HCT116 (cell line): ENCODE measurements at regions not wholly inside any gene's neighbourhood (a gene's known extent, or its start where the extent isn't known, plus 50 kb on each side); places are given as distances from the start of the nearest gene placed in this dataset.

Source experiments
- ATAC-seq: fragments of 200-7000 bp; cut with Tn5 transposase; 2 replicates; pipeline ENCODE4 v1.9.1; 2020; ENCODE audit warnings: mild to moderate bottlenecking, moderate library complexity
- BruUV-seq: library from RNA; stranded (reverse); fragments of 400-500 nt; replicated peaks from 2 replicates; lab custom pipeline; 2021; lab: Mats Ljungman, UMichigan
- CTCF ChIA-PET: fragments of 300-600 bp; sonication (Branson Sonifier 250); formaldehyde crosslinking; loops from one replicate; lab custom pipeline; 2021; ENCODE audit warnings: antibody characterized with exemption; lab: Charles Lee
- POLR2A ChIA-PET: fragments of 300-600, 350-600 bp; sonication (Branson Sonifier 250); formaldehyde crosslinking; loops from one replicate; lab custom pipeline; 2021; ENCODE audit warnings: antibody characterized with exemption; lab: Charles Lee
- RAD21 ChIA-PET, 2 experiments: fragments of 300-600 bp; sonication (Branson Sonifier 250); formaldehyde crosslinking; loops; one replicate each; lab custom pipeline; 2023; ENCODE audit warnings: low total read pairs in 2 of 2; ENCODE audit not compliant: uncharacterized antibody in 2 of 2, unreplicated experiment in 2 of 2, low non-redundant PET in 1 of 2; lab: Charles Lee
- DNase-seq: peaks from one replicate; pipeline ENCODE4 v3.0.0-alpha.2; 2010; ENCODE audit warnings: low read depth, low spot score
- H2AFZ ChIP-seq: fragments of 200-600 bp; shearing (Covaris generic), sonication (generic); 2 replicates; pipeline ENCODE4 v1.6.1; 2017; ENCODE audit warnings: low read depth, mixed run types, mixed read lengths, antibody characterized with exemption, low read length; ENCODE audit not compliant: poor library complexity, severe bottlenecking
- H3K27ac ChIP-seq: 2 replicates; pipeline ENCODE4 v1.5.1; 2012; ENCODE audit warnings: low read depth, low read length
- H3K27me3 ChIP-seq: fragments of 200-600 bp; sonication (generic); 2 replicates; pipeline ENCODE4 v1.6.1; 2016; ENCODE audit warnings: mixed run types, low read length, mixed read lengths; ENCODE audit not compliant: insufficient read depth
- H3K36me3 ChIP-seq, 2 experiments: fragments of 200-500 bp in 1 of 2; fragments of 200-600 bp in 1 of 2; sonication (Bioruptor generic) in 1 of 2; sonication (generic) in 1 of 2; 2 replicates each; pipeline versions ENCODE4 v1.5.1 to v1.6.1; 2014 to 2016; ENCODE audit warnings: low read length in 2 of 2, inconsistent platforms in 1 of 2, mixed read lengths in 1 of 2, mixed run types in 1 of 2; ENCODE audit not compliant: insufficient read depth in 2 of 2, control insufficient read depth in 1 of 2
- H3K4me1 ChIP-seq, 2 experiments: fragments of 200-600 bp in 1 of 2; sonication (generic) in 1 of 2; 2 replicates each; pipeline versions ENCODE4 v1.5.1 to v1.6.1; 2012 to 2017; ENCODE audit warnings: low read length in 2 of 2, inconsistent platforms in 1 of 2, mild to moderate bottlenecking in 1 of 2, mixed read lengths in 1 of 2, mixed run types in 1 of 2, moderate library complexity in 1 of 2; ENCODE audit not compliant: insufficient read depth in 2 of 2, control insufficient read depth in 1 of 2
- H3K4me2 ChIP-seq: fragments of 200-600 bp; sonication (generic); 2 replicates; pipeline ENCODE4 v1.6.1; 2017; ENCODE audit warnings: mixed run types, low read length, mixed read lengths
- H3K4me3 ChIP-seq, 2 experiments: fragments of 200-600 bp in 1 of 2; sonication (generic) in 1 of 2; replicated peaks in 1 of 2; 2 replicates each; pipeline ENCODE4 v1.5.1; 2011 to 2016; ENCODE audit warnings: low read length in 2 of 2, control low read depth in 1 of 2, low read depth in 1 of 2, mild to moderate bottlenecking in 1 of 2, mixed read lengths in 1 of 2, mixed run types in 1 of 2
- H3K79me2 ChIP-seq: fragments of 200-600 bp; sonication (generic); 2 replicates; pipeline ENCODE4 v1.6.1; 2017; ENCODE audit warnings: mild to moderate bottlenecking, mixed run types, low read length, moderate library complexity, mixed read lengths; ENCODE audit not compliant: insufficient read depth
- H3K9ac ChIP-seq: fragments of 200-600 bp; sonication (generic); 2 replicates; pipeline ENCODE4 v1.6.1; 2016; ENCODE audit warnings: low read length, mixed read lengths
- H3K9me2 ChIP-seq: fragments of 200-600 bp; sonication (generic), shearing (Covaris generic); 2 replicates; pipeline ENCODE4 v1.6.1; 2017; ENCODE audit warnings: mixed run types, mild to moderate bottlenecking, moderate library complexity; ENCODE audit not compliant: insufficient read depth
- H3K9me3 ChIP-seq, 2 experiments: fragments of 200-500 bp in 1 of 2; fragments of 200-600 bp in 1 of 2; sonication (Bioruptor generic) in 1 of 2; sonication (generic) in 1 of 2; 2 replicates each; pipeline ENCODE4 v1.6.1; 2014 to 2017; ENCODE audit warnings: low read length in 2 of 2, mixed read lengths in 2 of 2, inconsistent platforms in 1 of 2, low read depth in 1 of 2, mild to moderate bottlenecking in 1 of 2, mixed run types in 1 of 2, moderate library complexity in 1 of 2; ENCODE audit not compliant: control insufficient read depth in 1 of 2, insufficient read depth in 1 of 2
- H4K20me1 ChIP-seq: fragments of 200-600 bp; sonication (generic), shearing (Covaris generic); 2 replicates; pipeline ENCODE4 v1.6.1; 2017; ENCODE audit warnings: mixed run types, mild to moderate bottlenecking, moderate library complexity; ENCODE audit not compliant: insufficient read depth
- CBX3 ChIP-seq: IDR thresholded peaks from 2 replicates; pipeline ENCODE4 v1.6.1; 2012; ENCODE audit warnings: low read depth
- CTCF ChIP-seq, 3 experiments: fragments of 200-600 bp in 1 of 3; sonication (generic) in 1 of 3; IDR thresholded peaks in 2 of 3; conservative IDR thresholded peaks in 1 of 3; 2 replicates each; pipeline ENCODE4 v1.5.1; 2012 to 2017; ENCODE audit warnings: low read depth in 2 of 3, low read length in 2 of 3, antibody characterized with exemption in 1 of 3, borderline replicate concordance in 1 of 3, control low read depth in 1 of 3, mild to moderate bottlenecking in 1 of 3, mixed read lengths in 1 of 3, mixed run types in 1 of 3, moderate library complexity in 1 of 3; ENCODE audit not compliant: insufficient read depth in 1 of 3
- ELF1 ChIP-seq: IDR thresholded peaks from 2 replicates; pipeline ENCODE4 v1.6.1; 2012; ENCODE audit warnings: low read depth, borderline replicate concordance
- EZH2 ChIP-seq: fragments of 200-600 bp; sonication (generic); IDR thresholded peaks from 2 replicates; pipeline ENCODE4 v1.6.1; 2017; ENCODE audit warnings: antibody characterized with exemption, mixed run types
- EZH2phosphoT487 ChIP-seq: fragments of 200-600 bp; IDR thresholded peaks from 2 replicates; pipeline ENCODE4 v1.6.1; 2018; ENCODE audit warnings: antibody characterized with exemption, borderline replicate concordance
- FOSL1 ChIP-seq: IDR thresholded peaks from 2 replicates; pipeline ENCODE4 v1.6.1; 2012; ENCODE audit warnings: low read depth
- MAX ChIP-seq: IDR thresholded peaks from 2 replicates; pipeline ENCODE4 v1.6.1; 2012
- POLR2AphosphoS5 ChIP-seq: IDR thresholded peaks from 2 replicates; pipeline ENCODE4 v1.6.1; 2011; ENCODE audit warnings: mild to moderate bottlenecking, low read depth, low read length, moderate library complexity
- RAD21 ChIP-seq: IDR thresholded peaks from 2 replicates; pipeline ENCODE4 v1.6.1; 2012; ENCODE audit warnings: low read depth, mild to moderate bottlenecking
- TCF7L2 ChIP-seq: IDR thresholded peaks from 2 replicates; pipeline ENCODE4 v1.7.0; 2011; ENCODE audit warnings: borderline replicate concordance, inconsistent platforms; ENCODE audit not compliant: insufficient read depth, insufficient read length; ENCODE audit errors: extremely low read depth
- YY1 ChIP-seq: IDR thresholded peaks from 2 replicates; pipeline ENCODE4 v1.6.1; 2011; ENCODE audit warnings: low read length, low read depth, moderate library complexity, mild to moderate bottlenecking; ENCODE audit not compliant: insufficient replicate concordance; ENCODE audit errors: extremely low read depth
- ZBTB33 ChIP-seq: IDR thresholded peaks from 2 replicates; pipeline ENCODE4 v1.6.1; 2011; ENCODE audit warnings: mild to moderate bottlenecking, low read length, moderate library complexity; ENCODE audit not compliant: insufficient replicate concordance; ENCODE audit errors: extremely low read depth
- ZFX ChIP-seq: fragments of 450-650 bp; IDR thresholded peaks from 2 replicates; pipeline ENCODE4 v1.6.1; 2017
- ZNF274 ChIP-seq: fragments of 200-500 bp; sonication (Bioruptor generic); IDR thresholded peaks from 2 replicates; pipeline ENCODE4 v1.6.1; 2014; ENCODE audit warnings: mild to moderate bottlenecking, low read depth, low read length, inconsistent platforms
- intact Hi-C: fragments of 100-400 bp; cut with micrococcal nuclease; formaldehyde crosslinking; loops from 2 replicates; pipeline ENCODE4 v1.10.0; 2022
- TF ChIP-seq, protein P1 (sequence below): IDR thresholded peaks from 2 replicates; pipeline ENCODE4 v1.6.1; 2012; ENCODE audit warnings: low read depth

DNA sequence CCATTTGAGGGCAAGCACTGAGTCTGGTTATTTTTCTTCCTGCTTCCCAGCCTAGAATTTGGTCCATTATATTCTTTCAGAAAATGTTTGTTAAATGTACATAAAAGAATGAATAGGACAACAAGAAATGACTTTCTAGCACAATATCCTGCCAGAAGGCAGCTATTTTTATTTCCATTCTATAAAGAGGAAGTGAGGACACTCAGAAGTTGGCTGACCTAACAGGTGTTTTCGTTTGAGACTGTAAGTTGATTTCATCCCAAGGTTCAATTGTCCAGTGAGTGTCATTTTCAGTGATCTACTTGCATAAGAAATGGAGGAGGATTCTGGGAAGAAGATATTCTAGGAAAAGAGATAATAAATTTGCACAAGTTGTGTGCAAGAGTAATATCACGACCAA, 191.9 kb upstream of the POU1F1 start:
- RAD21 ChIA-PET: no interaction called here
- ATAC-seq (no peak), DNase-seq (no peak)
- Histone ChIP-seq H3K9ac (no peak overlapping the region), H3K4me3 (no peak overlapping the region), H3K79me2 (no peaks in the 10 kb centered on the region), H3K4me1 (no peaks in the 10 kb centered on the region), H3K36me3 (no peaks in the 10 kb centered on the region), H2AFZ (no peak overlapping the region), H3K27ac (no peak overlapping the region), H3K27me3 (no peaks in the 10 kb centered on the region), H3K9me3 (0 out of 4 replicates have a peak, but pooled peaks cover 0 to 5% of the 10 kb centered on the region in 2 experiments), H3K9me2 (no peaks in the 10 kb centered on the region), H3K4me2 (no peak overlapping the region), H4K20me1 (no peaks in the 10 kb centered on the region)
- POLR2A ChIA-PET: no interaction called here
- BruUV-seq: no TSS peak
- TF ChIP-seq ZFX (no peak), ZNF274 (no peak), EZH2phosphoT487 (no peak), EZH2 (no peak), CTCF (IDR thresholded peaks at IDR 0.05 in 2 of 3, conservative IDR thresholded peaks at IDR 0.05 in 1 of 3; ENCODE audit: borderline replicate concordance in 1 of 3, insufficient read depth in 1 of 3, low read depth in 2 of 3, low read length in 2 of 3) (no peak), CBX3 (no peak), MAX (no peak), FOSL1 (no peak), RAD21 (no peak), POLR2AphosphoS5 (no peak), YY1 (no peak), ELF1 (no peak), ZBTB33 (no peak), TCF7L2 (no peak)
- TF ChIP-seq, protein P1, sequence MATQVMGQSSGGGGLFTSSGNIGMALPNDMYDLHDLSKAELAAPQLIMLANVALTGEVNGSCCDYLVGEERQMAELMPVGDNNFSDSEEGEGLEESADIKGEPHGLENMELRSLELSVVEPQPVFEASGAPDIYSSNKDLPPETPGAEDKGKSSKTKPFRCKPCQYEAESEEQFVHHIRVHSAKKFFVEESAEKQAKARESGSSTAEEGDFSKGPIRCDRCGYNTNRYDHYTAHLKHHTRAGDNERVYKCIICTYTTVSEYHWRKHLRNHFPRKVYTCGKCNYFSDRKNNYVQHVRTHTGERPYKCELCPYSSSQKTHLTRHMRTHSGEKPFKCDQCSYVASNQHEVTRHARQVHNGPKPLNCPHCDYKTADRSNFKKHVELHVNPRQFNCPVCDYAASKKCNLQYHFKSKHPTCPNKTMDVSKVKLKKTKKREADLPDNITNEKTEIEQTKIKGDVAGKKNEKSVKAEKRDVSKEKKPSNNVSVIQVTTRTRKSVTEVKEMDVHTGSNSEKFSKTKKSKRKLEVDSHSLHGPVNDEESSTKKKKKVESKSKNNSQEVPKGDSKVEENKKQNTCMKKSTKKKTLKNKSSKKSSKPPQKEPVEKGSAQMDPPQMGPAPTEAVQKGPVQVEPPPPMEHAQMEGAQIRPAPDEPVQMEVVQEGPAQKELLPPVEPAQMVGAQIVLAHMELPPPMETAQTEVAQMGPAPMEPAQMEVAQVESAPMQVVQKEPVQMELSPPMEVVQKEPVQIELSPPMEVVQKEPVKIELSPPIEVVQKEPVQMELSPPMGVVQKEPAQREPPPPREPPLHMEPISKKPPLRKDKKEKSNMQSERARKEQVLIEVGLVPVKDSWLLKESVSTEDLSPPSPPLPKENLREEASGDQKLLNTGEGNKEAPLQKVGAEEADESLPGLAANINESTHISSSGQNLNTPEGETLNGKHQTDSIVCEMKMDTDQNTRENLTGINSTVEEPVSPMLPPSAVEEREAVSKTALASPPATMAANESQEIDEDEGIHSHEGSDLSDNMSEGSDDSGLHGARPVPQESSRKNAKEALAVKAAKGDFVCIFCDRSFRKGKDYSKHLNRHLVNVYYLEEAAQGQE: no peak
- intact Hi-C loops: no loop called here
- CTCF ChIA-PET: no interaction called here
